Stimulated activated CD4-positive, alpha-beta T cell treated with anti-CD3 and anti-CD28 coated beads, Interleukin-12 subunit alpha, Interleukin-12 subunit beta, amount 100 ng/mL, for 48 hours (primary cell): ENCODE measurements at regions not wholly inside any gene's neighbourhood (a gene's known extent, or its start where the extent isn't known, plus 50 kb on each side); places are given as distances from the start of the nearest gene placed in this dataset.
"Not testable (repeated sequence)": the region's sequence is repeated elsewhere in the genome, so short reads cannot be mapped to it uniquely, and the experiment has no call there.

Source experiments
- DNase-seq, 3 donors: peaks; one replicate each; pipeline ENCODE4 v3.0.0-alpha.2; 2020; ENCODE audit warnings: low read depth in 2 of 3, low spot score in 1 of 3

DNA sequence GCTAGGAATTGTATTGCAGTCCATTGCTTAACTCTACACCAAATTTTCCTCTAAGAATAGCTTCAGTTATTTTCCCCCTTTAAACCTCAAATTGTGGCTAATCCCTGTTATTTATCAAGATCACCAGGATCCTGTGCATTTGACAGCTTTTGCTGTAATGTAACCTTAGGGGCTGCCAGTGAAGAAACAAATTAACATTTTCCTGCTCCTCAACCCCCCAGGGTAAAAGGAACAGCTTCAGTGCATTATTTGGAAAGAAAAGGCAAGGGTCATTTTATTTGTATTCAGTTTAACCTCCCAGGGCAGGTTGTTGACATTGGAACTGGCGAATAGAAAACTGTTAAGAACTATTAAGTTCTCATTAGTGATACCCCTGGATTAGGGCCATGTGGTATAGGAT, 57.0 kb downstream of the PCDH20 start:
- no peak for DNase-seq

DNA sequence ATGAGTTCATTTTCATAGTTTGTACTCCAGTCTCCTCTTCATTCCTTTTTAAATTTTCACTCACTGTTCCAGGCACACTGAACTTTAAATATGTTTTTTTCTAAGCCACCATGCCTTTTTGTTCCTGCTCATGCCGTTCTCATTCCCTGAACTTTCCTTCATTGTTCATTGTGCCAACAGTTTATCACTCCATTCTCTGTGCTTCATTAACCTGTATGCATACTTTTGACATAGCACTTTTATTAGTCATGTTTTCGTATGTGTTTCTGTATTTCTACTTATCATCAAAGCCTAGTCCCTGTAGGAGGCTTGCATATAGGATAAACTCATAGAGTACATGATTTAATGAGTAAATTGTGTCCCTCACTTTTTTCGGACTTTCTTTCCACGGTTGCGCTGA, 65.3 kb downstream of the PCDH20 start:
- DNase-seq = no peak

DNA sequence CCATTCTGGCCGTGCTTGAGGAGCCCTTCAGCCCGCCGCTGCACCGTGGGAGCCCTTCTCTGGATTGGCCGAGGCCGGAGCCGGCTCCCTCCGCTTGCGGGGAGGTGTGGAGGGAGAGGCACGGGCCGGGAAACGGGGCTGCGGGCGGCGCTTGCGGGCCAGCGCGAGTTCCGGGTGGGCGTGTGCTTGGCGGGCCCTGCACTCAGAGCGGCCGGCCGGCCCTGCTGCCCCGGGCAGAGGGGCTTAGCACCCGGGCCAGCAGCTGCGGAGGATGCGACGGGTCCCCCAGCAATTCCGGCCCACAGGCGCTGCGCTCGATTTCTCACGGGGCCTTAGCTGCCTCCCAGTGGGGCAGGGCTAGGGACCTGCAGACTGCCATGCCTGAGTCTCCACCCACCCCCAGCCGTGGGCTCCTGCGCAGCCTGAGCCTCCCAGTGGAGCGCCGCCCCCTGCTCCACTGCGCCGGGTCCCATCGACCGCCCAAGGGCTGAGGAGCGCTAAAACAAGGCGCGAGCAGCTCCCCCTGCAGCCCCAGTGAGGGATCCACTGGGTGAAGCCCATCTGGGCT, 76.5 kb downstream of the PCDH20 start:
- DNase-seq = no peak

DNA sequence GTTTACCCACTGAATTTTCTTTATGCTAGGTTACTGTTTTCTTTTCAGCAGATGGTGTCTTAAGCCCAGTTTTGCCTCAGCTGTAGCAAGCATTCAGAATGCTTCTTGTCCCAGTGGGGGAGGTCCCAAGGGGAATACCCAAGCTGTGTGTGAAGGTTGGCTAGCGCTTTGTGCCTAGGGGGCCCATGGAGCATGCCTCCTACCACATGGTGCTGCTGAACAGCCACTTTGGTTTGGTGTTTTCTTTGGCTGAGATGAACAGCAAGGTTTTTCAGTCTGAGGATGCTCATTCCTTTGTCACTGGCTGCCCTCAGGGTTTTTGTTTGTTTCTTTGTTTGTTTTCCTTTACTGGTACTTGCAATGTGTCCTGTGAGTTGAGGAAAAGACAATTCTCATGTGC, 99.0 kb downstream of the PCDH20 start:
- DNase-seq = no peak

DNA sequence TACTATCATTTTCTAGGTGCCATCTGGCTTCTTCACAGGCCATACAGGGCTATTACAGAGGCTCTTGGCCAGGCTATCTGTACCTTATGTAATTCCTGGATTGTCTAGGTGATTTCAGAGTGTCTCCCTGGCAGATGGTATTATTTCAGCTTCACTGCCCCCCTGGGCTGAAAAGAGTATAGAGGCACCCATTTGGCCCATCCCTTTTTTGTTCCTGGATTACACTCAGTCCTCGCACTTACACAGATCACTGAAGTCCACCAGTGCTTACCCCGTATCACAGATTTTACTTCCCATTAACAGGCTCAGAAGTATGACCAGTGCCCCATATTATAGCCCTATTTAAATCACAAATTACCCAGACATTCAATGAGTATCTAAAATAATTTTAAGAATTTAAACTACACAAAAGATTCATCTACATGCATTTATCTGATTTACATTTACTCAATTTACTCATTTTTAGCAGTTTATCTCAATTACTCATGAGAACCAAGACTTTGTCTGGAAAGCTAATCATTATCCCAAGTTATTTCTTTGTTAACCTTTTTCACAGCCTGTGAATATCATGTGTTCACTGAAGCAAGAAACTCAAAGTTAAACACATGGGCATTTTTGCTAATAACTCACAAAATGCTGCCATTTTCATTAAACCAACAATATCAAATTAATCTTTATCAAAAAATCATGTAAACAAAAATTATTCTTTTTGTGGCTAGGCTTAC, 121.0 kb downstream of the PCDH20 start:
- DNase-seq = no peak

DNA sequence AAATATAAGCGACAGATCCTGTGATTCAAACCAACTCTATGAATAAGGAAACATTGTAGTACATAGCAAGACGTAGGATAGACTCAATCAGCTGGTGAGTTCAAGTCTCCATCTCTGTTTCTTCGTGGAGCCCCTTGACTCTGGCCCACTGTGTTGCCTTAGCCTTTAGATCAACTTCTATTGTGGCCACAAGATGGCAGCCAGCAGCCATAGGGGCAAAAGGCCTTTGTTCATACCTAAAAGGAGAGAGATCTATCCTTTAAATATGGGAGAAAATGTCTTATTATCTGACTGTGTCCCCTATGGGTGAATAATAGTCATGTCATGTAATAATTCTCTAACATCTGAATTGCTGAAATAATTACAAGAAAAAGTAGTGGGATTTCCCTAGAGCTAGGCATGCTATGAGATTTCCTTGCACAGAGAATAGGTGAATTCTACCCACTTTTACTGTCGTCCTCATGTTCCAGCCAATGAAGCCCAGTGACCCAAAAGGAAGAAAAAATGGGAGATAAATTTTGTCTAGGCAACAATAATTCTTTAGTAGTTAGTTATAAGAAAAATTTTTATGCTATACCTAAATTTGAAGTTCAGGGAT, 129.4 kb downstream of the PCDH20 start:
- no peak for DNase-seq

DNA sequence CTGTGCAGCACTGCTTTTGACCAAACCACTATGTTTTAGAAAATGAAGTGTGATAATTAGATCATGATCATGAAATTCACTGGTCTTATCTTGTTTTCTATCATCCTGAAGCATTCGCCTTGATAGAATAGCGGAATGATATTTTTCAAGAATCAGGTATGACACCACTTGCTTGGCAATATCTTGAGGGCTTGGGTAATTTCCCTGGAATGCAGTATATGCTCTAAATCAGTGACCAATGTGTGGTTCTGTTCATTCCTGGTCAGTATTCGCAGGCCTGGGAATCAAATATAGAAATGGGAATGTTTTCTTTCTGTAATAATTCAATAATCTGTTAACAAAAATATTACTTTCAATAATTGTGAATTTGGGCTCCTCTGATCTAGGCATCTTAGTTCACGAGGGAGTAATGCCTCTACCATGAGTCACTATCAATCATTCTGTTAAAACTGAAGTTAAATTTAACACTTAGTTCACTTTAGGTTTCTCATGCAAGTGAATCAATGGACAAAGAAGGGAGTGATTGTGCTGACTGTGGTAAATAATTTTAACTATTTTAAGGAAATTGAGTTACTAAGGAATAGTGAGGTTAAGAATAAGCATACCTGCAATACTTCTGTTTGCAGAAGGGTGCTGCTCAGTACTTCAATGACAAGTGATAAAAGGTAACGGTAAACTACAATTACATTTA, 137.9 kb downstream of the PCDH20 start:
- no peak for DNase-seq

DNA sequence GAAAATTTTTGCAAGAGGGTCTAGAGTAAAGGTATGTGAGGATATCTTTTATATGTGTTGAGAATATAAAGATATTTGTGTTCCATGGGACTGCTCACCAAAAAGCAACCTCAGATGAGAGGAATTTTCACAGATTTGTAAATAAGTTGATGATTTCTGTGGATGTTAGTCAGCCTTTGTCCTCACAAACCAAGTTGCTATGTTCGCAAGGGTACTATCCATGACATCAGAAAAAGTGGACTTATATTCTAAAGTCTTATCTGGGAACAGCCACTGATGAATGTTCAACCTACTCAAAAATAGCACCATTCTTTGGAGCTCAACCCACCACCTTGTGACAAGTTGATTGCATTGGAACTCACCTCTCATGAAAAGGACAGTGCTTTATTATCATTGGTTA, 138.6 kb downstream of the PCDH20 start:
- no peak for DNase-seq

DNA sequence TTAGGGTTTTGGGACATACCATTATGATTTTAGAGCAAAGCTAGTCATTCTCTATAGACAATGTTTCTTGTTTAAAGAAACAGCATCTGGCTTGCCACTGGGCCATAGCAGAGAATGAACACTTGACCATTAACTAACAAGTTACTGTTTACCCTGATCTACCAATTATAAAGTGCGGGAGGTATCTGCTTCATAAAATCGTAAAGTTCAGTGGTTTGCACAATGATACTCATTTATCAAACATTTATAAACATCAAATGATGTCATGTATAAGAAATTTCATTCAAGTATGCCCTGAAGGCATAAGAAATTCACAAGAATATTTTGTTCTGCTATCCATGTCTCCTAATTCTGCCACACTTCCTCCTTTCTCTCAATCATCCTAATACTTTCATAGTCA, 139.2 kb downstream of the PCDH20 start:
- no peak for DNase-seq

DNA sequence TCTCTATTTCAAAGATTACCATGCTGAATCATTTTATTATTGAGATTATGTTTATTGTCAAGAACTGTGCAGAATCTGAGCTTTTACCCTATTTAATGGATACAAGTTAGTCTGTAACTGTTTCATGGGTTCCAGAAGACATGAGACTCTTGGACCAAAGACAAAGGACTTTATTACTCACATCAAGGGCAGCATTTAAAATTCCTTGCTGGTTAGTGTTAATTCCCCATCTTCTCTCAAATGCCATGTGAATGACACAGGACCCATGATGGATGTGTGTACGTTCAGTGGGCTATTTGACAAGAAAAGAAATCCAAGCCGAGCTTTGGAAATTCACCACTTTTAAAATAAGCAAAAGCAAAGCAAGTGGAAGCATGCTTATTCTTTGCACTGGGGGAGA, 139.9 kb downstream of the PCDH20 start:
- DNase-seq = no peak

DNA sequence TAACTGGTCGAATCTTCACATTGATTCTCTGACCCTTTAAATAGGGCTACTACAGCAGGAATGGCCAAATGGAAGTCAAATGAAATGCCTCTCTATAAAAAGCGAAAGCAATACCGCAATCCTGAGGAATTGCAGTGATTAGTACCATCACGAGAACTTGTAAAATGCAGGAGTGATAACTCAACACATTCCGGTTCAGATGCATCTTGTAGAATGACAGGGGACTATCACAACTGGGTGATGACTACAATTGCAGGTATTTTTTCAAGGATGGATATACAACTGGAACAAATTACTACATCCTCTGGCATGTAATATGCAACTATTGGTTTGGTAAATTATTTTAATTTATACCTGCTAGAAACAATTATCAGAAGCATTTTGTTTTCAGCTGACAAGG, 140.4 kb downstream of the PCDH20 start:
- DNase-seq = no peak

DNA sequence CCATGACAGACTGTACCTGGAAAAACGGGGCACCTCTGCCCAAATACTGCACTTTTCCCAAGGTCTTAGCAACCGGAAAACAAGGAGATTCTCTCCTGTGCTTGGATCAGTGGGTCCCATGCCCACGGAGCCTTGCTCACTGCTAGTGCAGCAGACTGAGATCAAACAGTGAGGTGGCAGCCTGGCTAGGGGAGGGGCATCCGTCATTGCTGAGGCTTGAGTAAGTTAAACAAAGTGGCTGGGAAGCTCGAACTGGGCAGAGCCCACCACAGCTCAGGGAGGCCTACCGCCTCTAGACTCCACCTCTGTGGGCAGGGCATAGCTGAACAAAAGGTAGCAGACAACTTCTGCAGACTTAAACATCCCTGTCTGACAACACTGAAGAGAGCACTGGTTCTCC, 148.8 kb downstream of the PCDH20 start:
- DNase-seq = not testable (repeated sequence)

DNA sequence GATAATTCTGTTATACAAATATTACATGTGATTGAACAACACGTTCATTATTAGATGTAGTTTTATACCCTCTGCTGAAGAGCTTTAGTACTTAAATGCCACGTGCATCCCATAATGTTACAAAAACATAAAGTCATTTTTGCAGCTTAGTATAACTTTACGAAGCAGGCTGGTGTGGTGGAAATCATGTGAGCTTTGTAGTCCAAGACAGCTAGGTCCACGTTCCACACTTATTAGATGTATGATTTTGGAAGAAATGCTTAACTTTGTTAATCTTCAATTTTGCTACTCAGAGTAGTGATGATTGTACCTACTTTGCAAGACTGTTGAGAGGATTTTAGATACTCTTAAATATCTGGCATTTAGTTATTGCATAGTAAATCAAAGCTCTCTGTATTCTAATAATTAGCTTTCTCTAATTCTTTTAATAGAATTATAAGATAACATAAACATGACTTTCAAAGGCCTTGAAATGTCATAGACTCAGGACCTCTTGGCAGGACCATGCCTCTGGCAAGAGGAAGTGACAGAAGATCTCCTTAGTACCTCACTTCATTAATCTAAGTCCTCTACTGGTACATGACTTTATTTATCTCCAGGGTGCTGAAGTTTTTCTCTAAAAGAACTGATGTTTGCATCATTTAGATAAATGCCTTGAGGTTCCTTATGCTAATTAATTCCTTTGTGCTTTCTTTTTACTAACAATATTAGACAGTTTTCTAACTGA, 153.7 kb downstream of the PCDH20 start:
- no peak for DNase-seq

DNA sequence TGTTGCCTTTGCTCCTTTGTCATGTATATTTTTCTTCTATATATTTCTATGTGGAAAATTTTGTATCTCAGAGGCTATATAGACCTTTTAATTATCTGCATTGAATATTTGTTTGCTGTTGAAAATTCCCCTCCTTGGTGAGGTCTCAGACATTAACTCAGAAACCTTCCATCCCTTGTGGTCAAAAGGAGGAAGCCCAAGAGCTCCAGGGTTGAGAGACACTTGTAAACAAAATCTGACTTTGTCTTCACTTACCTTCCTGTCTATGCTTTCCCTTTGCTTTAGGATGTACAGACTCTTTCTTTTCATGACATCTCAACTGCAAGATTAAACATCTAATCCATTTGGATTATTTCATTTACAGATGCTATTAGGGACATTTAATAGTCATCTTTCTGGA, 157.5 kb downstream of the PCDH20 start:
- DNase-seq = no peak

DNA sequence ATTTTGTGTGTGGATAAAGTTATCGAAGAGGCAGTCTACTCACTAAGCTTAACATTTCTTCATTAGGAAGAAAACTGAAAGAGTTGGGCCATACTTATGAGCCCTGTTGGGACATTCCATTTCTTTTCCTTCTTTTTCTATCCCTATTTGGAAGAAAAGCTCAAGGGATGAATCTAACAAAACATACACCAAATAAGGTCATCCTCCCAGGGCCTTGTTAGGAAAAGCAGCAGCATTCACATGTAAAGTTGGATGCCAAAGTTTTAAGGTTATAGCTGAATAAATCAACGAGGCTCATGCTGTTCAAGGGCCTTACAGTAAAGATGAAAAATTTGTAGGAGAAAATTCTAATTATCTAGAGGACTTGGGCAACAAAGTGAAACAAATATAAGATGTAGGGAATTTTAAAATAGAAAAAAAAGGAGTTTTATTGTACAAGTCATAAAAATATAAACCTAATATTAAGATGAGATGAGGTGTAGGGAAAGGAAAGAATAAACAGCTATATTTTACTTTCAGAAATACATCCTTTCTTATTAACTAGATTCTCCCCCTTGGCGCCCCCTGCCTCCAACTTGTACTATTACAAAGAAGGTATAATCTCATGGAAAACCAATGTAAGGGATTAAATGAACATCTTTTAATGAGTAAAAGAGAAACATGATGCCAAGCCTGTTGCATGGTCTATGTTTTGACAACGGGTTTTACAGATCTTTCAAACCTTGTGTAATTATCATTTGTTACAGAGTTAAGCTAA, 160.4 kb downstream of the PCDH20 start:
- no peak for DNase-seq

DNA sequence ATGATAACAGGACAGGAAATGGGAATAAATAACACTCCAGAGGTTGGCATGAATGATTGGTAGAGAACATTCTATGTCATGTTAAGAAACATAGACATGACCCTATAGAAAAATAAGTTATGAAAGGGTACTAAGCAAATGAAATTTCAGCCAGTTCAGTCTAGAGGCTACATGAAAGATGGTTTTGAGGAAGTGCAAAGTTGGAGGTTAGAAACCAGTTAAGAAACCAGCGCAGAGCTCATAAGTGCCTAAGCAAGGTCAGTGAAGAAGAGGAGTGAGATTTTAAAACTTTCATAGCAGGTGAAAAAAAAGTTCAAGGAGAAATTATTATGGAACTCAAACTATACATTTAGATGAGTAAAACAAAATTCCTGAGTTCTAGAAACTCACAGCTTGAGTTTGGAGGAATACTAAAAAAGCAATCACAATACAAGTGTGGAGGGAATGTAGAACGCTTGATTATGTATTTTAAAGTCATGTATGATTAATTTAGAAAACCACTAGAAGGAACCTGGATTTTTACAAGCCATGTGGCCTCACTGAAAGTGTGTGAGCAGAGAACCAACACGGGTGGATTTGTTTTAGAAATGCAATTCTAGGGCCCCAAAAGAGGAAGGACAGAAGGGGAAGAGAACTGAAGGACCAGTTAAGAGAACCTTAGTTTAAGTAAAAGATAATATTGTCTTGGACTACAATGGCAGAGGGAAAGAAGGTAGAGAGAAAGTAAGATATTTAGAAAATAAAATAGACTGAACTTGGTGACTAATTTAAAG, 162.4 kb downstream of the PCDH20 start:
- DNase-seq = no peak

DNA sequence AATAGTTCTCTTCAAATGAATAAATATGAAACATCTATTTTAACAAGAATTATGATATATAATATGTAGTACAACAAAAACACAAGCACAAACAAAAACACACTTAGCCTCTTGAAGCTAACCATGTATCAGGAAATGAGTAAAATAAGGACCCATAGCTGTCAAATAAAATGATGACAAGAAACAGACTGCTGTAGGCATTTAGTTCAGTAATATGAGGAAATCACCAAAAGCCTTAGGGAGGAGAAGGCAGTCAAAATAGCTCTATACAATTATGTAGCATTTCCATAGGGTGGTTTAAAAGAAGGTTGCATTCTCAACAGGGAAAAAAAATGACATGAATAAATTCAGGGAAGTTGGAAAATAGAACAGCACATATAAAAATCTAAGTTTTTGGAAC, 163.4 kb downstream of the PCDH20 start:
- no peak for DNase-seq

DNA sequence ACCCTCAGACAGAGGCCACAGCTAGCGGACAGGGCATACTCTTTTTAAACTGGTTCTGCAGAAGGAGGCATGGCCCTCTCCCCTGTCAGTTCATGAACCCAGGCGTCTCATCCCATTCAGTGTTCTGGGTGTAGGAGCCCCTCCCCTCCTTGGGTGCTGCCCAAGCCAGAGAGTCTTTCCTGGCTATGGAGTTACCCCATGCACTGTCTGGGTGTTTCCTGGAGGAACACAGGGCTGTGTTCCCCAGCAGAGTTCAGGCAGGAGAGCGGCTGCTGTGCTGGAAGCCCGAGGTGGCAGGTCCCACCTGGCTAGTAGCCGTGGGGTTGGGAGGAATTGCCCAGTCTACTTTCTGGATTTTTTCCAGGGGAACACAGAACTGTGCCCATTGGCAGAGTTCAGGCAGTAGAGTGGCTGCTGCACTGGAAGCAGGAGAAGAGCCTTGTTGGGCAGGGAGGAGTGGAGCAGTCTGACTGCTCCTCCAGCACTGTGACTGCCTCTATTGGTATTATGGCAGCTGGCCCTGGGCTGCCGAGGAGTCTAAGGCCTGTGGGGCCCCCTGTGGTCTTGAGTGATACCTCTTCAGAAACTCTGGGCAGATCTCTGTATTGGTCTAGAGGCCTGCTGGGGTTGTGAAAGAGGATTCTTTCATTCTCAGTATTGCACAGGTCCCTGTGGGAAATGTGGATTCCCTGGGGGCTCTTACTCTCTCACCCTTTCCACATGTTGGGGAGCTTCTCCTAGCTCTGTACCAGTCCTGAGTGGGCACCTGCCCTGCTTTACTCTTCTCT, 168.3 kb downstream of the PCDH20 start:
- no peak for DNase-seq

DNA sequence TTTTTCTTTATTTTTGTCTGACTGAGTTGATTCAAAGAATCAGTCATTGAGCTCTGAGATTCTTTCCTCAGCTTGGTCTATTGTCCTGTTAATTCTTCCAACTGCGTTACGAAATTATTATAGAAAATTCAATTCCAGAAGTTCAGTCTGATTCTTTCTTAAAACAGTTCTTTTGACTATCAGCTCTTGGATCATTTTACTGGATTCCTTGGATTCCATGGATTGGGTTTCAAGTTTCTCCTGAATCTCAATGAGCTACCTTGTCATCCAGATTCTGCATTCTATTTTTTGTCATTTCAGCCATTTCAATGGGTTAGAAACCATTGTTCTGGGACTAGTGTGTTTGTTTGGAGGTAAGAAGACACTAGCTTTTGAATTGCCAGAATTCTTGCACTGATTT, 169.3 kb downstream of the PCDH20 start:
- no peak for DNase-seq
